ENCODE measurements at regions not wholly inside any gene's neighbourhood (a gene's known extent, or its start where the extent isn't known, plus 50 kb on each side); places are given as distances from the start of the nearest gene placed in this dataset.

DNA sequence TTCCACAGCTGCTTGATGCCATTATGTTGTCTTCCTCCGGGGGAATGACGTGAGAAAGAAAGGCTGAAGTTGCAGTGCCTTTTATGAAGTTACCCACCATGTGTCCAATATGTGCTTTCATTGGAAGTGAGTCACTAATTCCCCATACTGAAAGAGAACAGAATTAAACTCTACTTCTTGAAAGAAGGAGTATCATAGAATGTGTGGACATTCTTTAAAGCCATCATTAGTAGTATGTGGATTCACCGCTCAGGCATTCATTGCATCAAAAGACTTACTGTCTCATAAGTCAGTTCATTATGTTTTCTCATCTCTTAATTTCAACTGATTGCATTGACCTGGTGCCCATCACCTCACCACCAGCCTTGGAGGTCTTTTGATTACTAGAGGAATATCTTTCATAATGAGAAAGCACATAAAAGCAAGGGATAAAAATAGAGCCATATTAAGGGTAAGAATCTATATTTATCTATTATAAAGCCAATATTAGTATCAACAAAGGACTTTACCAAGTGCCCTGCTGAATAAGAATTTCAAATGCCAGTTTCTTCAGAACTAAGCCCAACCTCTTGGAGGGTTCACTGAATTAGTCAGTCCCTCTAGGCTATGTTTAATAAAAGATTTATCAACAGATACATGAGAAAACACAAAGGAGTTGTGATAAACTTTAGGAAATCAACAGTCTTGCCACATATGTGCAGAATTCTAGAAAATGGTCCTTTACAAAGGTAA lies 516.1 kb downstream of the NTRK2 start:
- TF ChIP-seq, protein P1, sequence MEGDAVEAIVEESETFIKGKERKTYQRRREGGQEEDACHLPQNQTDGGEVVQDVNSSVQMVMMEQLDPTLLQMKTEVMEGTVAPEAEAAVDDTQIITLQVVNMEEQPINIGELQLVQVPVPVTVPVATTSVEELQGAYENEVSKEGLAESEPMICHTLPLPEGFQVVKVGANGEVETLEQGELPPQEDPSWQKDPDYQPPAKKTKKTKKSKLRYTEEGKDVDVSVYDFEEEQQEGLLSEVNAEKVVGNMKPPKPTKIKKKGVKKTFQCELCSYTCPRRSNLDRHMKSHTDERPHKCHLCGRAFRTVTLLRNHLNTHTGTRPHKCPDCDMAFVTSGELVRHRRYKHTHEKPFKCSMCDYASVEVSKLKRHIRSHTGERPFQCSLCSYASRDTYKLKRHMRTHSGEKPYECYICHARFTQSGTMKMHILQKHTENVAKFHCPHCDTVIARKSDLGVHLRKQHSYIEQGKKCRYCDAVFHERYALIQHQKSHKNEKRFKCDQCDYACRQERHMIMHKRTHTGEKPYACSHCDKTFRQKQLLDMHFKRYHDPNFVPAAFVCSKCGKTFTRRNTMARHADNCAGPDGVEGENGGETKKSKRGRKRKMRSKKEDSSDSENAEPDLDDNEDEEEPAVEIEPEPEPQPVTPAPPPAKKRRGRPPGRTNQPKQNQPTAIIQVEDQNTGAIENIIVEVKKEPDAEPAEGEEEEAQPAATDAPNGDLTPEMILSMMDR (IDR thresholded peaks at IDR 0.05): no peak
- TF ChIP-seq ZFX (IDR thresholded peaks at IDR 0.05; ENCODE audit: borderline replicate concordance): no peak
